HS-27A (cell line): ENCODE measurements at regions not wholly inside any gene's neighbourhood (a gene's known extent, or its start where the extent isn't known, plus 50 kb on each side); places are given as distances from the start of the nearest gene placed in this dataset.

ENCODE experiments used
- DNase-seq: peaks from one replicate; pipeline ENCODE4 v3.0.0-alpha.2; 2012; ENCODE audit warnings: low read depth, missing footprints

DNA sequence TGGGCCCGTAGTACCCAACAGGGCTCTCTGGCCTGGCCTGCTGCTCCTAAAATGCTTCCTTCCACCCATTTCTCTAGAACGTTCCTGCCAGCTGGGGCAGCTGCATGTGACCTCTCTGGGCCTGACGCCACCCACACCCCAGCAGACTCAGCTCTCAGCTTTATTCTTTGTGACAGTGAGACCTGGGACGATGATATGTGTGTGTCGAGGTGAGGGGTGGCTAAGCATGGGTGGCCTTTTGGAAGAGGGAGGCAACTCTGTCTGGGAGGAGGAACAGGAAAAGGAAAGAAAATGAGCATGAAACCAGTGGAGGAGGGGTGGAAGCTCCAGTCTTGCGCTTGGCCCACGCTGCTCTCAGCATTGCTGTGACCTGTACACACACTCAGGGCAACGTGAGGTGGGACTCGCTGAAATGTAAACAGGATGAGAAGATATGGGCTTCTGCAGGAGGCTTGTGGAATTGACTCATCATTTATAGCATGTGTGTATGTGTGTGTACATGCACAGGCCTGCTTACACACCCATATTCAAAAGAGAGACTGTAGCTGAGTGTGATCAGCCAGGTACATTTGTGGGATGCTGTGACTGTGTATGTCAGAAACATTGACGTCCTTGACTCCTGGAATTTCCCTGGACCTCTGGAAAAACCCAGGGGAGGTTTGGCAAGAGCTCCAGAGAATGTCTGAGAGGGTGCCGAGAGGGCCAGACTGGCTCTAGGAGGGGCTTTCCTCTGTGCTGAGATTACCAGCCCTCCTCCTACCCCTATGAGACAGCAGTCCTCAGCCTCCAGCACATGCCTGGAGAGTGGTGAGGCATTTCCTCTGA is 137.9 kb downstream of the PJA1 start:
- no peak for DNase-seq

DNA sequence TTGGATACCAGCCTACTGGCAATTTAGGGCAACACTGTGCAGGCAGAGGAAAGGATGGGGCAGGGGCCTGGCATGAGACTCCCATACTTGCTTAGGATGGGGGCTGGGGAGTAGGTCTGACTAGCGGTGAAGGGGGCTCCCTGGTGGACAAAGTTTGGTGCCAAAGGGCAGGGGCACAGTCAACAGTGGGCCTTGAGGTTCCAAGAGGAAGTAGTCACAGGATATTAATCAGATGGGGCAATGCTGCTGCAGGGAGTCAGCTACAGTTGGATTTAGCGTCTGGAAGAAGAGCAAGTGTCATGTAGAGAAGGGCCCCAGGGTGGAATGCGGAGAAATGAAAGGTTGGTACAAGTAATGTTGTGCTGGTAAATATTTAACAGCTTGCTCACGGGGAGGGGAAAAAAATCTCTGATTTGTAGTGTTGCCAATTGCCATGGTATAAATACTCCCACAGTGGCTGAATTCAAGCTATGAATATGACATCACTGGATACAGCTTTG is 139.4 kb downstream of the PJA1 start:
- DNase-seq: no peak

DNA sequence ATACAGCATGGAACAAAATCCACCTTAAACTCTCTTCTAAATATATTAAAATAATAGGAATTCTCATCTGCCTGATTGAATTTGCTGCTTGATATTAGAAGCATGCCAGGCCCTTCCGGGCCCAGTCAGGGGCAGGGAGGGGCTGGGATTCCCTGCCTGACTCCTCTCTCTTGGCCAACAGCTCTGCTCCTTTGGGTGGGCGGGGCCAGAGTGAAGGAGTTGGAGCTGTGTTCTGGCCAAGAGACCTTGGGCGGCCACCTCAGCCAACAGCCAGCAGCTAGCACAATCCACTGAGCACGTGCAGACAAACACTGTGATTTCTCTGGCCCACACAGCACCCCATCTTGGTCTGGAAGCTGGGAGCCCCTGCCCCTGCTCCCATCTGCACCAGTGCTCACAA is 140.3 kb downstream of the PJA1 start:
- DNase-seq: no peak

DNA sequence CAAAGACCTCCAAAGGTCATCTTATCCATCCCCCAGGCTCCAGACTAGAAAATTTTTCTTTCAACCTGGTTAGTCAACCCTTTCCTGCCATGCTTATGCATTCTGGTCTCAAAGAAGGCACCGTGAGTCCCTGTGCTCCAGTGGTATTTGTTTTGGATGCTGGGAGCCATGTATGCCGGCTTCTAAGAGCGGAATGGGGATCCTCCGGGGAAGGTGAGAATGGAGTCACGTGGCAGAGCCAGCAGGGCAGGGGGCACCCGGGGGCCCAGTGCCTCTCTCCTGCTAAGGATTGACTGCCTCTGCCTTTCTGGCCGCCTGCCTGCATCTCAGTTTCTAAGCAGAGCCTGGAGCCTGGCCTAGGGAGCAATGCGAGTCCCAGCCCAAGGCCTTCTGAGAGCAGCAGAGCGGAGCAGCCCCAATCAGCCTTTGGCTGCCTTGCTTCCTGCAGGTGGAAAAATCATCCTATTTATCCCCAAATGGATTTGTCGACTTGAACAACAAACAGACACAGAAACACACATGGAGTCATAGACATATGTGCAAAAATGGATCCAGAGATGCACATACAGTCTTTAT is 141.0 kb downstream of the PJA1 start:
- DNase-seq: no peak

DNA sequence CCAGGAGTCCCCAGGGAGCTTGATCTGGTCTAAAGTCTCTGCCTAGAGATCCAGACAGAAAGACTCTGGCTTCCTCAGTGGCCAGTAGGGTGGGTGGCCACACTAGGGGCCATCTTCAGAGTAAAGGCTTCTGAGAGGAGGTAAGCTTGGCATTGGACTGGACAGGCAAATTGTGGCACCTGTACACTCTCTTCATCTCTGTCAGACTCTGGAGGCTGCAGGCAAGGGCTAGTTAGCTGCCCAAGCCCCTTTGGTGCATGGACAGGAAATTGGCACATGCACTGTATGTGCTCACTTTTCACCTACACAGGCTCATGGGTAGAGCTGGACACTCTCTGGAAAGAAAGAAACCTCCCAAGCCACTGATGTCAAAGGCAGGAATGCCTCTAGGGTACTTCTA is 142.8 kb downstream of the PJA1 start:
- no peak for DNase-seq

DNA sequence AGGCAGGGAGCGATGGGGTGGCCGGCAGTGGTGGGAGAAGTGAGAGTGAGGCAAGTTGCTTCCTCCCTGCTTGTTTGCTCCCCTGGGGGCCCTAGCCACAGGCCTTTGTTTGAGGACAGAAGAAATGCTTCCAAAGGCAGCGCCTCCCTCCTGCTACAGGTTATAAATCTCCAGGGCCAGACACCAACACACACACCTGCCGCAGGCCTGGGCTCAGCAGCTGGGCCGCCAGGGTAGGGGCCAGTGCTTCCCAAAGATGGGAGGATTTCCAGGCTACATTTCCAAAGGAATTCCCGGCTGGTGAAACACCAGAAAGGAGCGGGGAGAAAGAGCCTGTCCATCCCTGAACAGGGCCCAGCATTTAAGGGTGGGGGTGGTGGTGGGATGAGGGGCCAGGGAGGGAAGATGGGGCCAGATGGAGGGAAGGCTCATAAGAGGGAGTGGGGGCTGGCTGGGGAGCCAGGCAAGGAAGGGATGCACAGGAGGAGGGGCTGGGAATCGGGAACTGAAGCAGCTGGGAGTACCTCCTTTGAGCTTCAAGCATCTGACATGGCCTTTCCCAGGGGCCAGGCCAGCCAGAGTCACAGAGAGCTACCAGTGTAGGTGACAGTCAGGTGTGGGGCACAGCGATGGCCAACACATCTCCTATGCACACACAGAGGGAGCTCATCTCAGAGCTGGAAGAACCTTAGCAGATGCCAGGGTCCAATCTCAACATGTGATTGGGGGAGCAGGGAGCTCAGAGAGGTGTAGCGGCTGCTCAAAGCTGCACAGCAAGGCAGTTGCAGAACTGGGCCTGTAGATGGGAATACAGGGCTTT is 143.9 kb downstream of the PJA1 start:
- no peak for DNase-seq

DNA sequence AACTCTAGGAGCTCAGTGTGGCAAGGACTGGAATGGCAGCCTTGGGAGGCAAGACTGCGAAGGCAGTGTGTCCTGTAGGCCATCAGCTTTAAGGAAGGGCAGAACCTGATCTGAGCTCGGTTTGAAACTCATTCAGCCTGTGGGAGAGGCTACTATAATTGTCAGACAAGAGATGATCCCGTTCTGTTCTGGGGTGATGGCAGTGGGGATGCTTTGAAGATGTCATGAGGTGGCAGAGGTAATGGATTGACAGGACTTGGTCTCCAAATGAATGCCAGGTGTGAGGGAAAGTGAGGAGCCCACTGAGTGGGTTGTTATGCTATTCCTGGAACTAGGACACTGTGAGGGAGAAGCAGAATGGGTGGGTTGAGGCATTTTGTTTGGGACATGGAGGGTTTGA is 144.9 kb downstream of the PJA1 start:
- DNase-seq: no peak

DNA sequence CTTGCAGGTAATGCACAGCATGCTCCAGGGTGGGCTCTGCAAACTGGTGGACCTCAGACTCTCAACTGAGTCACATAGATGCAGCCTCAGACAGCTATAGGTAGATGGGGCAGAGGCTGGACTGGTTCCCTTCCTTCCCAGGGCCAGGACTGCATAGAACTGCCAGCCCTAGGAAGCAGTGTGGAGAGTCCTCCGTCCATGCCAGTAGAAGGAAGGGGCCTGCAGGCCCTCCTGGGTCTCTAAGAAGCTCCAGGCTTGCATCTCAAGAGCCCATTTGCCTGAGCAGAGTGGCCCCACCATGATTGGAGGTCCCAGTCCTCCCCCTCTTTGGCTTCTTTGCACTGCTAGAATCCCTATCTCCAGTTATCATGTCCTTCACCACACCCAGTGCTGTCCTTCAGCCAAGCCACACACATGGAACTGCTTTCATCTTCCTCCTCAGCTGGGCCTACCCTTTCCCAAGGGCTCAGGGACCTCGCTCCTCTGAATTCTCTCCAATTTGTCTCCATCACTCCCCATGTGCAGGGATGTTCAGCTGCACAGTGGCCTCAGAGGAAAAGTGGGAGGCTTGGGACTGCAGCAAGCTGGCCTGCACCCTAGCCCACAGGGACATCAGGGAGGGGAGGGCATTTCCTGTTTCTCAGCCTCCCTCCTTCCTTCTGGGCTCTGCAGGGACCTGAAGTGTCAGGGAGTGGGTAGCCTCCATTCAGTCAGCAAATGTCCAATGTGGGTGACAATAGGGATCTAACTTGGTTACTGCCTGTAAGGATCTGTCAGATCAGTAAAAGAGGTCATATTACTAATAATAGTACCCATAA is 146.0 kb downstream of the PJA1 start:
- DNase-seq: no peak

DNA sequence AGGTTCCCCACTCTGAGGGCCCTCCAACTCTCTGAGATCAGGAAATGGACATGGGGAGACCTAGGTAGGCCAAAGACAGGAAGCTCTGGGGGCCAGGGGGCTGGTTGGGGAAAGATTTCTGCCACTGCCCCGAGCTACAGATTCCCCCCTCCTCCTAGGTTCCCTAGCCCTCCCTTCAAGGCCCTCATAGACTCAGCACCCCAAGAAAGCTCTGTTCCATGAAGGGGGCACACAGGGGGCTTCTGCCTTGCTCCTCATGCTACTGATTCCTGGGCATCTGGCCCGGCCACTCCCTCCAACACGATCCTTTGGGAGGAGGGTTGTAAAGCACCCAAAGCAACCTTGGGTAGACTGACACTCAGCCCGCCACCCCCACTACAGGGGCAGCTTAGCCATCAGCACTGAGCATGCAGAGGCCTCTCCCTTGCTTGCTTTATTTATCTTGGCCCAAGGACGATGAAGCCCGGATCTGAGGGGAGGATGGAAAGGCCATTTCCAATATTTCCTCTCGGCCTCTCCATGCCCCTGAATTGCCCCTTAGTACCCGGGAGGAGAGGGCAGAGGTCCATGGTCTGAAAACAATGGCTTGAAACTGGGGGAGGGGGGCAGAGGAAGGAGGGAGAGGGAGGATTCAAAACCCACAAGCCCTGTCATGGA is 146.7 kb downstream of the PJA1 start:
- DNase-seq: no peak

DNA sequence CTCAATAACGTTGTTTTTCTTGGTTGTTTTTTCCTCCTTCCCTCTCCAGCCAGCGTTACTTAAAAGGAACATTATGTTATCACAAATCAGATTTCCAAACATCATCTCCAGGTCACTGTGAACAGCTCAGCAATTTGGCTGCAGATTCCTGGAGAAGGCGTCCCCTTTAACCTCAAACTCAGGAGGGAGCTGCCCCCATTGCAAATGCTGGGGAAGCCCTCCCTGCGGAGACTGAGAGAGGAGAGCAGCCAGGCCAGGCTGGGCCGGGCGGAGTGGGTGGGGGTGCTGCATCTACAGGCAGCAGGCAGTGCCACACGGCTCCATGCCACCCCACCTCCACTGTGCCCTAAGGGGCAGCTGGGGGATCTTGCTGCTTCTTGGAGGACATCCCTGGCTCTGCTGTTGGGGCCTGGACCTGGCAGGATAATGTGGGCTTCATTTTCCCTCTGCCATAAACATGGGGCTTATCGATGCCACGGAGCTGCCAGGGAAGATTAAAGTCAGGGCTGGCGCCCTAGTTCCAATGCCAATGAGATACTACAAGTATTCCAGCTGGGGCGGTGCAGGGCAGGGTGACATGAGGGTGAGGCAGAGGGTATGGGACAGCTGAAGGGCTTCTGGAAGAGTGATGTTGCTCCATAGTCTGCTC is 148.8 kb downstream of the PJA1 start:
- DNase-seq: no peak

DNA sequence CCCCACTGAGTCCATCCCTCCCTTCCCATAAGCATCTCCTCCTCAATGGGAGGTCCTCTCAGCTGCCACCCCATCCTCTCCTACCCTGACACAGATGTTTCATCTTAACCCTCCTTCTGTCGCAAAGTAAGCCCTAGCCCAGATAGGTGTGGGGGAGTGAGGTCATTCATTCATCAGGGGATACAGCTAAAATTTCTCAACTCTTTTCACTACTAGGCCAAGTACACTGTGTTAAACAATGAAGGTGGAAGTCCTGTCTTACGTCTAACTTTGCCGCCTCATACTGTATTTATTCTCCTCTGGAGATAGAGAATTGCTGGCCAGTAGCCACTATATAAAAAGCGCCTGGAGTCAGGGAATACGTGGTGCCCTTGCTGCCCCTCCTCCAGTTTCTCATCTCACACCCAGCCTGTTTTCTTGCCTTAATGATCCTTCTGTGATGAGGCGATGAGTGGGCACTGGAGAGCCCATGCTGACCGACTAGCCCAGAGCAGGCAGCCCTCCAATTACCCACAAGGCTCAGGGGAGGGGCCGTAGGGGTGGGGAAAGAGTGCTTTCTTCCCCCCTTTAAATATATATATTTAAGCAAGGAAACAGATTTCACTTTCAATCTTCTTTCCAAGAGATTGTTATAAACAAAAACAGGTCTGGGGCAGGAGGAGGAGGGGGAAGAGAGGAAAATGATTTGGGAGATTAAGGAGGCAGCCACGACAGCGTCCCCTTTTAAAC is 149.5 kb downstream of the PJA1 start:
- no peak for DNase-seq

DNA sequence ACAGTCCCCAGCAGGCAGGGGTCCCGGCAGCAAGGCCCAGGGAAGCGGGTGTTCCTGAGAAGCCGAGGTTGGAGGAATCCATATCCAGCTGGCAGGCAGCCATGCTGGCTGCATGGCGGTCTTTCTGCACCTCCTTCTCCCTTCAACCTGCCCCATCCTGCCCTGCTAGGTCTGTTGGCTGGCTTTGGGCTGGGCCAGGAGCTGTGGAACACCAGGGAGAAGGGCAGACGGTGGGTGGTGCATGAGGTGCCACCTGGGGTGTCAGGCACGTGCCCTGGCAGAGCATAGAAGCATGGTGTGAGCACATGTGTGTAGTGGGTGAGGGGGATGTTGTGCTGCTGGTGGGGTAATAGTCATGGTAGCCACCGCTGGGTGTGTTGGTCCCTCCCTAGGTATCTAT is 150.1 kb downstream of the PJA1 start:
- no peak for DNase-seq

DNA sequence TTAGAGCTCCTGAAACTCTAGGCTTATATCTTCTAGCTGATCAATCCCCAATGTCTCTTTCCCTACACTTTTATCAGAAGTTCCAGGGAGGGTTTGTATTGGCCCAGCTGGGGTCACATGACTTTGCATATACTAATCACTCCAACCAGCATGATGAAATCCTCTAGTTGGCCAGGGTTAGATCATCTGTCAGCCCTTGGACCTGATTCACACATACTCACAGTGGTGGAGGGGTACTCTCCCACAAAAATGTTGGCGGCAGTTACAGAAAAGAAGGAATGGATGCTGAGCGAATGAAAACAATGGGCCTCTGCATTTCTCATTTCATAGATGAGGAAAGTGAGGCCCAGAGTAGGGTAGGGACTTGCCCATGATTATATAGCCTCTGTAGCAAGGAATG is 151.1 kb downstream of the PJA1 start:
- no peak for DNase-seq

DNA sequence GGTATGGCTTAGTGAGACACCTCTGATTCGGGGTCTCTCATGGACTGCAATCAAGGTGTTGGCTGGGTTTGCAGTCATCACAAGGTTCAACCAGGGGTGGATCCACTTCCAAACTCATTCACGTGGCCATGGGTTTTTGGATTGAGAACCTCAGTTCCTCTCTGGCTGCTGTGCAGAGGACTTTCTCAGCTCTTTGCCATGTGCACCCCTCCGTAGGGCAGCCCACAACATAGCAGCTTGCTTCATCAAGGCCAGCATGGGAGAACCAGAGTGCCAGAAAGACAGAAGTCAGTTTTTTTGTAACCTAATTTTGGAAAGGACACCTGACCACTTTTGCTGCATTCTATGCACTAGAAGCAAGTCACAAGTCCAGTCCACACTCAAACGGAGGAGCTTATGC is 154.9 kb downstream of the PJA1 start:
- DNase-seq: no peak

DNA sequence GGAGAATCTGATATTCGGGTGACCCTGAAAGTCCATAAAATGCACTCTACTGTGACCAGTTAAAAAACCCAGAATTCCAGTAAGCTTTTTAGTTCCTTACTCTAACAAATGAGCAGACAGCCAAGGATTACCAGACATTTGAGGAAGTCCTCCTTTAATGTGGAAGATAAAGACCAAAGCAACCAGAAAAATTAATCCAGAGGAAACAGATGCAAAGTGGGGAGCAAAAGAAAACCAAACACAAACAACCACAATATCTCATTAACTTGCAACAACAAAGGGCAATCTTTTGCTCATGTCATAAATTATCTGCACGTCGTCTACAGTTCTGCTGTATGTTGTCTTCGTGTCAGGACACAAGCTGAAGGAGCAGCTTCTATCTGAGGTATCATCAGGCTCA is 164.4 kb downstream of the PJA1 start:
- DNase-seq: no peak

DNA sequence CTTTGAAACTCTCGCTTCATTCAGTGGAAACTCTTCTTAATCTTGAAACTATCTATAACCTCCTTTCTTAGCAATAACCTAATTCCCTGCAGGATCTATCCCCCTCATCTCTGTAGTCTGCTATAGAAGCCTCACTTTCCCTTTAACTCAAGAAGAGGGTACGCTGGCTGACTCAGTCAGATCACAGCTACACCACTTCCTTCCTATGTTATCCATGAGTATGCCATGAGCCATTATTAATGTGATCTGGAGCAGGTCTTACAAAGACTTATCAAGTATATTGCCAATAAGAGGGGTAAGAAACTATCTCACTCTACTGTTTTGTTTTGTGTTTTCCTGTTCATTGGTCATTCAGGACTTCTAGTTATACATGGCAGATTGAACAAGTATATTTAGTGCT is 165.3 kb downstream of the PJA1 start:
- no peak for DNase-seq

DNA sequence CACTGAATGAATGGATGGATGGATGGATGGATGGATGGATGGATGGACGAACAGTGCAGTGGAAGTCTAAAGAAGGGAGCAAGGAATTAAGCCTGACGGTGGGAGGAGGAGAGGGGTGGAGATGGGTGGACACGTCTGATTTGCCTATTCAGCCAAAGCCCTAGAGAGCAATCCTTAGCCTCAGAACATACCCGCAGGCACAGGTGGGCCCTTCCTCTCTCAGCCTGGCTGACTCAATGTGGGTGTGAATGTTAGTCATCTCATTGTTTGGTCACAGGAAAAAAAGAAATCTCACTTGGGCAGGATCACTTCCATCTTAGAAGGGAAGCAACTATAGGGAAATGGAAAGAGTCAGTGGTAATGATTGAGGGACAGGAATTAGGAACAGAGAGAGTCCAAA is 165.9 kb downstream of the PJA1 start:
- no peak for DNase-seq

DNA sequence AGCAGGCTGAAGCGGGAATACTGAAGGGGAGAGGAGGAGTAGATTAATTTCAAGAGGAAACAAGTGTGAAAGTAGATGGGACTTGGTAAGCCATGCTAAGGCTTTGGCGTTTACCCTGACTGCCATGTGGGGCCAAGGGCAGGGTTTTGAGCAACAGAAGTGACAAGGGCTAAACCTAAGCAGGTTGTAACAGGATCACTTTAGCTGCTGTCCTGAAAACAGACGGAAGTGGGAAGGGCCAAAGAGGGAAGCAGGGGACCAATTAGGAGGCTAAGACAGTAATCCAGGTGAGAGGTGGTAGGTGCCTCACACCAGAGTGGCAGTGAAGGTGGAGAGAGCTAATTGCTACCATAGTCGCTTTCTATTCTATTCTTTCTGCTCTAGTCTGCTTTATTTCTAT is 166.5 kb downstream of the PJA1 start:
- no peak for DNase-seq

DNA sequence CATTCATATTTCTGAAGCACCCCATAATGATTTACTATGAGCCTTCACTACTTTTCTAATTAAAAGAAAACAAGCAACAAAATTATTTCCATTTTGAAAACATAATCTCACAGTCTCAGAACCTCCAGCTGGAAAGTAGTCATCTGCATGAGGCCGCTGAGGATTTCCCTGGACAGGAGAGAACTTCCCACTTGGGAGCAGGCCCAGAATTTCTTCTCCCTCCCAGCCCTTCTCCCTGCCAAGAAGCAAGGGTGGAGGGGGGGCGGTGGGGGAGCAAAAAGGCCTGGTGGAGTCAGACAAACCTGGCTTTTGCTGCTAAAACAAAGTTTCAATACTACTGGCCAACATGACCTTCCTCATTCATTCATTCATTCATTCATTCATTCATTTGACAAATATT is 167.3 kb downstream of the PJA1 start:
- no peak for DNase-seq

DNA sequence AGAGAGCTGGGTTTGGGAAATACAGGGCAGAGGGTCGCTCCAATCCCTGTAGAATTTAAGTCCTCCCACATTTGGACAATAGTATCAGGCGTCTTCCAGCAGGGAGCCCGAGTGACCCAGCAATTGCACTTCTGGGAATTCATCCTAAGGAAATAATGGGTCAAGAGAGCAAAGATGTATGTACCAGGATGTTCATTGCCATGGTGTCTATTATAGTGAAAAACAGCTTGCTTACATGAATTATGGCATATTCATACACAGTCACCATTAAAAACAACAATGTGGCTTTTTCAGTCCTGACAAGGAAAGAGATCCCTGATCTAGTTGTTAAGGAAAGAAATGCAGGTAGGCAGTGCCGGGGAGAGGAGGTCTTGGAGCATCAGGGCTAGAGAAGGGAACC is 167.7 kb downstream of the PJA1 start:
- no peak for DNase-seq
